CD4-positive, alpha-beta T cell (primary cell): ENCODE measurements at regions not wholly inside any gene's neighbourhood (a gene's known extent, or its start where the extent isn't known, plus 50 kb on each side); places are given as distances from the start of the nearest gene placed in this dataset.

Experiments used
- ATAC-seq: fragments of 200-7000 bp; cut with Tn5 transposase; one replicate; pipeline ENCODE4 v1.10.0; 2022; ENCODE audit warnings: mild to moderate bottlenecking; ENCODE audit not compliant: poor library complexity
- CTCF ChIA-PET: fragments of 350-600 bp; sonication (Branson Sonifier 250); formaldehyde crosslinking; loops from one replicate; lab custom pipeline; 2021; ENCODE audit warnings: antibody characterized with exemption, inconsistent platforms; lab: Charles Lee
- POLR2A ChIA-PET: fragments of 350-600 bp; sonication (Branson Sonifier 250); formaldehyde crosslinking; loops from one replicate; lab custom pipeline; 2021; ENCODE audit warnings: antibody characterized with exemption, inconsistent platforms; lab: Charles Lee
- DNase-seq, 14 experiments: peaks; one replicate each; pipeline ENCODE4 v3.0.0-alpha.2; 2013 to 2020; ENCODE audit warnings: mixed read lengths in 2 of 14
- H3K27ac ChIP-seq, 2 donors: one replicate each; pipeline versions ENCODE4 v1.5.1 to v1.7.0; 2013; ENCODE audit warnings: low read length in 2 of 2, low read depth in 1 of 2, mild to moderate bottlenecking in 1 of 2
- H3K27me3 ChIP-seq, 2 experiments: 1 replicate in 1 of 2; 2 replicates in 1 of 2; pipeline versions ENCODE4 v1.6.1 to v1.7.0; 2013; ENCODE audit warnings: low read length in 2 of 2, control low read depth in 1 of 2, mild to moderate bottlenecking in 1 of 2, moderate library complexity in 1 of 2; ENCODE audit not compliant: insufficient read depth in 2 of 2, control insufficient read depth in 1 of 2
- H3K36me3 ChIP-seq: one replicate; pipeline ENCODE4 v1.6.1; 2013; ENCODE audit warnings: low read length, control low read depth; ENCODE audit not compliant: insufficient read depth
- H3K4me1 ChIP-seq: one replicate; pipeline ENCODE4 v1.6.1; 2013; ENCODE audit warnings: low read length, control low read depth; ENCODE audit not compliant: insufficient read depth
- H3K4me3 ChIP-seq: one replicate; pipeline ENCODE4 v1.5.1; 2013; ENCODE audit warnings: mild to moderate bottlenecking, low read length, moderate library complexity
- H3K9me3 ChIP-seq, 2 experiments: 1 replicate in 1 of 2; 2 replicates in 1 of 2; pipeline versions ENCODE4 v1.6.1 to v1.7.0; 2013; ENCODE audit warnings: low read length in 2 of 2, mild to moderate bottlenecking in 2 of 2, control low read depth in 1 of 2, moderate library complexity in 1 of 2; ENCODE audit not compliant: control insufficient read depth in 1 of 2, insufficient read depth in 1 of 2
- H3K27ac Mint-ChIP-seq: one replicate; pipeline ENCODE4 v1.8.0; 2020; ENCODE audit warnings: mixed read lengths
- H3K27me3 Mint-ChIP-seq: one replicate; pipeline ENCODE4 v1.8.0; 2021; ENCODE audit warnings: mixed read lengths
- H3K36me3 Mint-ChIP-seq: one replicate; pipeline ENCODE4 v1.8.0; 2021; ENCODE audit warnings: low read depth, mixed read lengths
- H3K4me1 Mint-ChIP-seq: one replicate; pipeline ENCODE4 v1.8.0; 2021; ENCODE audit warnings: low read depth, mixed read lengths
- H3K4me3 Mint-ChIP-seq: one replicate; pipeline ENCODE4 v1.8.0; 2020; ENCODE audit warnings: mild to moderate bottlenecking, mixed read lengths
- H3K9me3 Mint-ChIP-seq: one replicate; pipeline ENCODE4 v1.8.0; 2020; ENCODE audit warnings: mixed read lengths
- CTCF ChIP-seq: fragments of 200-600 bp; IDR thresholded peaks from one replicate; pipeline ENCODE4 v1.8.0; 2022; ENCODE audit warnings: antibody characterized with exemption, mild to moderate bottlenecking
- intact Hi-C, 2 experiments: fragments of 100-400 bp; cut with DNase I in 1 of 2; cut with micrococcal nuclease in 1 of 2; formaldehyde crosslinking; loops; one replicate each; pipeline versions ENCODE4 v1.15.1 to v1.9.0; 2023 to 2025; cut with DNase I, micrococcal nuclease

GRCh38 chr7:94344826-94345225 lies 49.9 kb upstream of the COL1A2 start:
- DNase-seq (no peak), ATAC-seq (no peak)
- Mint-ChIP-seq H3K27ac (no peak overlapping the region), H3K9me3 (no peaks in the 10 kb centered on the region), H3K4me3 (no peak overlapping the region), H3K36me3 (no peaks in the 10 kb centered on the region), H3K27me3 (peaks cover 15% of the 10 kb centered on the region), H3K4me1 (no peaks in the 10 kb centered on the region)
- Histone ChIP-seq H3K36me3 (no peaks in the 10 kb centered on the region), H3K27me3 (no peaks in the 10 kb centered on the region), H3K9me3 (no peaks in the 10 kb centered on the region), H3K4me3 (no peak overlapping the region), H3K4me1 (no peaks in the 10 kb centered on the region), H3K27ac (no peak overlapping the region)
- intact Hi-C loops = no loop called here
- no peak for TF ChIP-seq CTCF
- ChIA-PET POLR2A (no interaction called here), CTCF (no interaction called here)
